ENCODE measurements at regions not wholly inside any gene's neighbourhood (a gene's known extent, or its start where the extent isn't known, plus 50 kb on each side); places are given as distances from the start of the nearest gene placed in this dataset.

DNA sequence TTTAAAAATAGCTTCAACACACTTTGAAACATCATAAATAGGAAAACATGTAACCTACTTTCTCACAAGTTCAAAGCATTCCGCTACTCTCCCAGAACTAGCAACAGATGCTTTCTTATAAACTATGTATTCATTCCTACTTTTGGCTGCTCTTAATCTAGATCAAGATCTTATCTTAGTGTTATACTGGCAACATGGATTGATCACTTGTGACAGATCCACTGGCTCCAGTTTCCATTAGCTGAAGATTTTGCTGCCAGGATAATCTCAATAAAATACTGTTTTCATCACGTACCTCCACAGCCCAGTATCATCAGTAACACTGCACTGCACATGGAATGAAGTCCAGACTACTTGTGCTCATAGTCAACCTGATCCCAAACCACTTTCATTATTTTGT is 491.7 kb upstream of the AGTR1 start:
- TF ChIP-seq EGR1 (IDR thresholded peaks at IDR 0.05) = no peak
- TF ChIP-seq EP300 (IDR thresholded peaks at IDR 0.05; ENCODE audit: borderline replicate concordance) = no peak
- no peak for TF ChIP-seq TCF12 (IDR thresholded peaks at IDR 0.05; ENCODE audit: low read depth)
- TF ChIP-seq CEBPB (IDR thresholded peaks at IDR 0.05) = no peak
- TF ChIP-seq, protein P1, sequence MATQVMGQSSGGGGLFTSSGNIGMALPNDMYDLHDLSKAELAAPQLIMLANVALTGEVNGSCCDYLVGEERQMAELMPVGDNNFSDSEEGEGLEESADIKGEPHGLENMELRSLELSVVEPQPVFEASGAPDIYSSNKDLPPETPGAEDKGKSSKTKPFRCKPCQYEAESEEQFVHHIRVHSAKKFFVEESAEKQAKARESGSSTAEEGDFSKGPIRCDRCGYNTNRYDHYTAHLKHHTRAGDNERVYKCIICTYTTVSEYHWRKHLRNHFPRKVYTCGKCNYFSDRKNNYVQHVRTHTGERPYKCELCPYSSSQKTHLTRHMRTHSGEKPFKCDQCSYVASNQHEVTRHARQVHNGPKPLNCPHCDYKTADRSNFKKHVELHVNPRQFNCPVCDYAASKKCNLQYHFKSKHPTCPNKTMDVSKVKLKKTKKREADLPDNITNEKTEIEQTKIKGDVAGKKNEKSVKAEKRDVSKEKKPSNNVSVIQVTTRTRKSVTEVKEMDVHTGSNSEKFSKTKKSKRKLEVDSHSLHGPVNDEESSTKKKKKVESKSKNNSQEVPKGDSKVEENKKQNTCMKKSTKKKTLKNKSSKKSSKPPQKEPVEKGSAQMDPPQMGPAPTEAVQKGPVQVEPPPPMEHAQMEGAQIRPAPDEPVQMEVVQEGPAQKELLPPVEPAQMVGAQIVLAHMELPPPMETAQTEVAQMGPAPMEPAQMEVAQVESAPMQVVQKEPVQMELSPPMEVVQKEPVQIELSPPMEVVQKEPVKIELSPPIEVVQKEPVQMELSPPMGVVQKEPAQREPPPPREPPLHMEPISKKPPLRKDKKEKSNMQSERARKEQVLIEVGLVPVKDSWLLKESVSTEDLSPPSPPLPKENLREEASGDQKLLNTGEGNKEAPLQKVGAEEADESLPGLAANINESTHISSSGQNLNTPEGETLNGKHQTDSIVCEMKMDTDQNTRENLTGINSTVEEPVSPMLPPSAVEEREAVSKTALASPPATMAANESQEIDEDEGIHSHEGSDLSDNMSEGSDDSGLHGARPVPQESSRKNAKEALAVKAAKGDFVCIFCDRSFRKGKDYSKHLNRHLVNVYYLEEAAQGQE (IDR thresholded peaks at IDR 0.05; ENCODE audit: low read depth) = no peak
- TF ChIP-seq, protein P2, sequence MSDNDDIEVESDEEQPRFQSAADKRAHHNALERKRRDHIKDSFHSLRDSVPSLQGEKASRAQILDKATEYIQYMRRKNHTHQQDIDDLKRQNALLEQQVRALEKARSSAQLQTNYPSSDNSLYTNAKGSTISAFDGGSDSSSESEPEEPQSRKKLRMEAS (IDR thresholded peaks at IDR 0.05) = no peak
